NB4 (cell line): ENCODE measurements at regions not wholly inside any gene's neighbourhood (a gene's known extent, or its start where the extent isn't known, plus 50 kb on each side); places are given as distances from the start of the nearest gene placed in this dataset.

Source experiments
- DNase-seq: peaks from one replicate; pipeline ENCODE4 v3.0.0; 2010; ENCODE audit warnings: low read depth
- H3K4me3 ChIP-seq: one replicate; pipeline ENCODE4 v1.5.1; 2011; ENCODE audit warnings: mild to moderate bottlenecking, low read depth, low read length, moderate library complexity
- CTCF ChIP-seq: IDR thresholded peaks from one replicate; pipeline ENCODE4 v1.5.1; 2012; ENCODE audit warnings: low read depth, low read length
- MAX ChIP-seq: IDR thresholded peaks from 2 replicates; pipeline ENCODE4 v1.6.1; 2011; ENCODE audit warnings: low read depth, low read length
- MYC ChIP-seq: IDR thresholded peaks from 2 replicates; pipeline ENCODE4 v1.6.1; 2011; ENCODE audit warnings: low read depth, low read length
- POLR2A ChIP-seq: IDR thresholded peaks from 2 replicates; pipeline ENCODE4 v1.6.1; 2011; ENCODE audit warnings: mild to moderate bottlenecking; ENCODE audit not compliant: insufficient read length; ENCODE audit errors: extremely low read depth

- TF ChIP-seq MYC (no peak), MAX (no peak), CTCF (no peak), POLR2A (no peak)
- DNase-seq: no peak
- no peak overlapping the region for H3K4me3 ChIP-seq
Observed at GRCh38 chr6:168192901-168193815, 114.1 kb upstream of the FRMD1 start.

GRCh38 chr6:168192195-168192900, 113.3 kb upstream of the FRMD1 start:
- TF ChIP-seq MAX (no peak), MYC (no peak), POLR2A (no peak), CTCF (no peak)
- H3K4me3 ChIP-seq: no peak overlapping the region
- DNase-seq: no peak

- no peak overlapping the region for H3K4me3 ChIP-seq
- DNase-seq: no peak
- no peak for TF ChIP-seq MYC
- TF ChIP-seq POLR2A: no peak
- TF ChIP-seq CTCF: no peak
- TF ChIP-seq MAX: no peak
Observed at GRCh38 chr6:168190646-168191443, 111.8 kb upstream of the FRMD1 start.

- TF ChIP-seq CTCF: no peak
- no peak for TF ChIP-seq MAX
- no peak for TF ChIP-seq POLR2A
- no peak for TF ChIP-seq MYC
- no peak for DNase-seq
- H3K4me3 ChIP-seq: no peak overlapping the region
Observed at GRCh38 chr6:168190014-168190405, 111.0 kb upstream of the FRMD1 start.

- no peak for TF ChIP-seq MYC
- TF ChIP-seq POLR2A: no peak
- TF ChIP-seq CTCF: no peak
- TF ChIP-seq MAX: no peak
- H3K4me3 ChIP-seq: no peak overlapping the region
- no peak for DNase-seq
Observed at GRCh38 chr6:168189200-168190013, 110.4 kb upstream of the FRMD1 start.
